Left kidney (tissue), 1 donor: ENCODE measurements at regions not wholly inside any gene's neighbourhood (a gene's known extent, or its start where the extent isn't known, plus 50 kb on each side); places are given as distances from the start of the nearest gene placed in this dataset.
"Not testable (repeated sequence)": the region's sequence is repeated elsewhere in the genome, so short reads cannot be mapped to it uniquely, and the experiment has no call there.

ENCODE experiments used
- DNase-seq: peaks from one replicate; pipeline ENCODE4 v3.0.0-alpha.2; 2013

DNA sequence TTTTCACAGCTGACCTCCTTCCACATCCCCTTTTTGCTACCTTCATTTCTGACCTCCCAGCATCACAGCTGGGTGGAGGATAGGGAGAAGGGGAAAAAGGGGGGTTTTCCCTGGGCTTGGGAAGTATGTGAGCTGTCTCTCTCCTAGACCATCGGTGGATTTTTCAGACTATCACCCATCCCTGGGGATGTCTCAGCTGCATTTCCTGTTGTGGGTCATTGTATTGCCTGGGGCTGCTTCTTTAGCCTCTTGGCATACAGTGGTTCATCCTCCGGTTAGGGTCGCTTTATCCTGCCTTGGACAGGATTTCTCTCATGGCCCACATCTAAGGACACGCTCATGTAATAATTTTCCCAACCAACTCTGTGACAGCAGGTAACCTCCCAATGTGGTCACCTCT, 142.5 kb upstream of the ARG1 start:
- DNase-seq, result no peak

DNA sequence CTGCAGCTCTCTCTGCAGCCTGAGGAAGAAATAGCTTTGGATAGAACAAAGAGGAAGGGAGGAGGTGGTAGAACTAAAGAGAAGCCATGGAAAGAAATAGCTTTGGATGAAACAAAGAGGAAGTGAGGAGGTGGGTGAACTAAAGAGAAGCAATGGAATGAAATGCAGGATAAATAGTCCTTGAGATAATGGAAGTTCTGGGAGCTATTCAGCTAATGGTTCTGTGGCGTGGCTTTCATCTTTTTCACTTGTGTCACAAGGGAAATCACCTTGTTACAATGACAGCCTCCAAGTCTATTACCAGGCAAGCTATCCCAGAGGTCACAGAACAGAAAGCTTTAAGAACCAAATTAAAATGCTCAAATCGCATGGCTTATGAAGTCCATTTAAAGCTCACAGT, 141.3 kb upstream of the ARG1 start:
- no peak for DNase-seq

DNA sequence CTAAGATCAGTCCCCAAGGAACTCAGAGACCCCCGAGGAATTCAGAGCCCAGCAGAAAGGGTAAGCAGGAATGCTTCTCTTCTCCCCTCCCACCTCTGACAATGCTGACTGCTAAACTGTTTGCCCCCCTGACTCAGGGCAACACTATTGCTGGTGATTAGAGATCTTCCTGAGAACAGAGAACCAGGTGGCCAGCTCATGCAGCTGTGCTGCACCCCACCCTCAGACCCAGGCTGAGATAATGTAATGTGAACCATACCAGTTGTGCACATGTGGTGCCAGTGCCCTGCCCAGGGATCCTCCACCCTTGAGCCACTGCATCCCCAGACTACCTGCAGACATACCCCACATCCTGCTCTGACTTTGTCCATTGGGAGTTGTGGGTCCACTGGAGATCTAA, 139.1 kb upstream of the ARG1 start:
- no peak for DNase-seq

GRCh38 chr6:131436358-131436757, 136.7 kb upstream of the ARG1 start:
- DNase-seq, result no peak

- no peak for DNase-seq
Observed at GRCh38 chr6:131443014-131443413, 130.0 kb upstream of the ARG1 start.

- no peak for DNase-seq
Observed at GRCh38 chr6:131443514-131443913, 129.5 kb upstream of the ARG1 start.

- not testable (repeated sequence) for DNase-seq
Observed at GRCh38 chr6:131445356-131445755, 127.7 kb upstream of the ARG1 start.

GRCh38 chr6:131450861-131451260, 122.2 kb upstream of the ARG1 start:
- DNase-seq, result no peak

DNA sequence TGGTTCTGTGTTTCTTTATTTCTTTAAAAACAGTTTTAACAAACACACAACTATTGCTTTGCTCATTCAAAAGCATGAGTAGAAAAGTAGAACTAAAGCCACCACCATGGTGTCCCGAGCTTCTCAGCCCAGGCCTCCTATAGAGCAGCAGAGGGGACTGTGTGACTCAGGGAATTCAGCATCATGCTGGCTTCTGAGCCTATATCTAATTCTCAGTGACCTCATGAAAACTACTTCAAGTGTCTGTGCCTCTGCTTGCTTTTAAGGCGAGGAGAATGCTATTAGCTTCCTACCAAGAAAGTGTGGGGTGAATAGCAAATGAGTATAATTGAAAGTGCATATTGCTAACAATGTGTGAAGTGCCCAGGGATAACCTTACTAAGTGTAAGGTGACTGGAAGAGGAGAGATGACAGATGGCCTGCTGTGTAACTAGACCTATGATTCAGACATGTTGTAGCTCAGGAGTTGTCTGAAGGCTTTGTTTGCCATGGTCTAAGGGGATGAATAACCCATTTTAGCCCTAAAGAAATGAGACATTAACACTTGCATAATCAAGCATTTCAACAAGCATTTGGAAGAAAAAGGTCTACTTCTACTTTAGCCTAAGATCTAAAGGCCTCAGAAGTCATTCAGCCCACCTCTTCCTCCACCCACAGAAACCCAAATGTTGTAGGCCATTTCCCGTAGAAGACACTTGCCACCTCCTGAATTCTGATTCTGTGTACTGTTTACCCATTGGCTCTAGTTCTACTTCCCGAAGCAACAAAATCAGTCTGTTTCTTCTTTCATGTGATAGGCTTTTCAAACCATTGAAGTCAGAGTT, 121.5 kb upstream of the ARG1 start:
- no peak for DNase-seq

DNA sequence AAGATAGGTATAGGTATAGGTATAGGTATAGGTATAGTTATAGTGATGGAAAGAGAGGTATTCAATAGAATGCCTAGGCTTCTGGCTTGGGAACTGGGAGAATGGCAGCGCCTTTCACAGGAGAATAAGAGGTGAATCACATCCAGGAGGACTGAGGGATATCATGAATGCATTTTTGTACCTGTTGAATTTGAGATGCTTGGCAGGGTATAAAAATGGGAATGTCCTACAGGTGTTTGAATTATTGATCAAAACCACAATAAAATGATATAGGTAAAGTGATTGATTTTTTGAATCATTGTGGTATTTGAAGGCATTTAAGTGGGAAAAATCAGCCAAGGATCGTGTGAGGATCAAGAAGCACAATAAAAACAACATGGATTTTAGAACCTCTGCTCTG, 119.2 kb upstream of the ARG1 start:
- no peak for DNase-seq

GRCh38 chr6:131456565-131456964, 116.5 kb upstream of the ARG1 start:
- no peak for DNase-seq

GRCh38 chr6:131459005-131459404, 114.0 kb upstream of the ARG1 start:
- no peak for DNase-seq

DNA sequence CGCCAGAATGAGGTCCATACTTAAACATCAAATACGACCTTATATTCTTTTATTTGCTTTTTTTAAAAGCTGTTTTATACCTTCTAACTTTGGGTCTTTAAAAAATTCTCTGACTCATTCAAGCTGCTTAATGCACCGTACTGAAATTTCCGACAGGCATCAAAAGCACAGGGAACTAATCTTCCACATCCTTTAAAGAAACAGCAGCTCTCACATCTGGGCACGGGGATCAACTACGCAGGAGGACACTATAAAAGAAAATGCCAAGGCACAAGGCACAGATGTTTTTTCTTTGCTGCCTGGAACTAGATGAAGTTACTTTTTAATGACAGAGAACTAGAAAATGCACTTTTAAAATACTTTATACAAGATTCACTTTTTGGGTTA, 112.4 kb upstream of the ARG1 start:
- no peak for DNase-seq

DNA sequence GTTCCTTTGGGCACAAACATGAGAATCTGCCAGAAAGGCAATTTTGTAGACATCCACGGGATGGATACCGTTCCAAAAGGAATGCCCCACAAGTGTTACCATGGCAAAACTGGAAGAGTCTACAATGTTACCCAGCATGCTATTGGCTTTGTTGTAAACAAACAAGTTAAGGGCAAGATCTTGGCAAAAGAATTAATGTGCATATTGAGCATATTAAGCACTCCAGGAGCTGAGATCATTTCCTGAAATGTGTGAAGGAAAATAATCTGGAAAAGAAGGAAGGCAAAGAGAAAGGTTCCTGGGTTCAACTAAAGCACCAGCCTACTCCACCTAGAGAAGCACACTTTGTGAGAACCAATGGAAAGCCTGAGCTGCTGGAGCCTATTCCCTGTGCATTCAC, 103.9 kb upstream of the ARG1 start:
- DNase-seq, result no peak

DNA sequence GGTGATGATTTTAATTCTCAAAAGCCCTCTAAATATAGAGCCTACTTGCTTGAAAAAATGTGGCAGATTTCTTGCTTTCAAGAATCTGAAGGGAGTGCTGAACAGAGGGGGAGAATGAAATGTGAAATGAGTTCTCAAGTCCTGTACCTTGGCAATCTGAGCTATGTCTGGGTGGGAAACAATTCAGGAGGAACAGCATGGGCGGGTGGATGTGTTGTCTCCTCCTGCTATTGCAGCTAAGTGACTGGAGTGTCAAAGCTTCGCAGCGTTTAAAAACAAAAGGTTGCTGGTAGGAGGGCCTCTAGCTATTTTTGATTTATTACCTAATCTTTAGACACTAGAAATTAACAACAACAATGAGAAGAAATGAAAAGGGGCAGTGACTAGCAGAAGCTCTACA, 102.5 kb upstream of the ARG1 start:
- no peak for DNase-seq

DNA sequence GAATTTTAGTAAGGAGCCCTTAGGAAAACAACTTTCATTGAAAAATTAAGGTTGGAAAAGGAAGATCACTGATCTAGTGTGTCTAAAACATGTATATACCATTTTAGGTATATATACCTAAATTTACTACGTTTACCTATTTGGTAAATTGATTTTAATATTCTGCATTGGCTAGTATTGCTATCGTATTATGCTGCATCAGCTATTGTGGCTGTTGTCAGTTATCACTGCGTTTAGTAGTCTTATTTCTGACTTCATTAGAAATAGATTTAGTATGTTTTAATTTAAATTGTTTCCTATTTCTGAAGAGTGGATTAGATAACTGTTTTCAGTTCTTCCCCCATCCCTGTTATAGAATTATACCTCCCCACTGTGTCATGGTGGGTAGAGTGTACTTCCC, 101.7 kb upstream of the ARG1 start:
- no peak for DNase-seq

GRCh38 chr6:131473303-131473702, 99.7 kb upstream of the ARG1 start:
- DNase-seq, result not testable (repeated sequence)

DNA sequence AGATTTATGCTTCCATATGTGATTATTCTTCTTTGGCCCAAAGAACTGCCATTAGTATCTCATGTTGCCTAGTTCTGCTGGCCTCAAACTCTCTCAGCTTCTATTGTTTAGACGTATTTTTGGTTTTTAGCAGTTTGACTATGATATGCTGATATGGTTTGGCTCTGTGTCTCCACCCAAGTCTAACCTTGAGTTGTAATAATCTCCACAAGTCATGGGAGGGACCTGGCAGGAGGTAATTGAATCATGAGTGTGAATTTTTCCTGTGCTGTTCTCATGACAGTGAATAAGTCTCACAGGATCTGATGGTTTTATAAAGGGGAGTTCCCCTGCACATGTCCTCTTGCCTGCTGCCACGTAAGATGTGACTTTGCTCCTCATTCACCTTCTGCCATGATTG, 96.7 kb upstream of the ARG1 start:
- DNase-seq, result no peak

DNA sequence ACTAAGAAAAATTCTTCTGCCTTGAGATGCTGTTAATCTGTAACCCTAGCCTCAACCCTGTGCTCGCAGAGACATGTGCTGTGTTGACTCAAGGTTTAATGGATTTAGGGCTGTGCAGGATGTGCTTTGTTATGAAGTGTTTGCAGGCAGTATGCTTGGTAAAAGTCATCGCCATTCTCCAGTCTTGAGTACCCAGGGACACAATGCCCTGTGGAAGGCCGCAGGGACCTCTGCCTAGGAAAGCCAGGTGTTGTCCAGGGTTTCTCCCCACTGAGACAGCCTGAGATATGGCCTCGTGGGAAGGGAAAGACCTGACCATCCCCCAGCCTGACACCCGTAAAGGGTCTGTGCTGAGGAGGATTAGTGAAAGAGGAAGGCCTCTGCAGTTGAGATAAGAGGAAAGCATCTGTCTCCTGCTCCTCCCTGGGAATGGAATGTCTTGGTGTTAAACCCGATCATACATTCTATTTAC, 94.2 kb upstream of the ARG1 start:
- not testable (repeated sequence) for DNase-seq

GRCh38 chr6:131486608-131487007, 86.4 kb upstream of the ARG1 start:
- no peak for DNase-seq

- DNase-seq, result no peak
Observed at GRCh38 chr6:131488780-131489179, 84.2 kb upstream of the ARG1 start.

- no peak for DNase-seq
Observed at GRCh38 chr6:131490441-131490840, 82.6 kb upstream of the ARG1 start.

DNA sequence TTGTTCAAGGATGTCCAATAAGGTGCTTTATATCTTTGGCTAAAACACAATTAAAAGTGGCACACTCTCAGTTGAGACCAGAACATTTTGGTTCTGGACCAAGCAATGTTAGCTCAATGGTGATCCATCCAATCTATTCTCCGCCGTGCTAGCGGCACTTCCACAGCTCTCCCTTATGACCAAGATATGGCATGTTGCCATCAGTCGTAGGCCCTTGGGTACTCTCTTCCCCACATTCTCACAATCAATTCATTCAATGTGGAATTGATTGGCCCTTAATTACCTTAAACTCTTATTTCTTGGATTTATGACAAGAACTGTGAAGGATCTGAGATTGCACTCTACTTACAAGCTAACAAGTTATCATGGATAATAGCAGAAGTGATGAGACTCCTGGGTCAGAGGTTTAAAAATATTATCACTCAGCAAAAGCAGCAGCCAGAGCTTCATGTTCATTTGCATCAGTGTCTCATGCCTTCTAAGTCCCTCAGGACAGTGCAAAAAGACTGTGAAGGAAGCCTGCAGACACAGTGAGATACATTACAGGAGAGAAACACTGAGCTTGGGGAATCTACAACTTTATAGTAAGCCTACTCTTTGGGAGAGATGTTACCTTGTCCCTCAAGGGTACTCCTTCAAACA, 80.0 kb upstream of the ARG1 start:
- DNase-seq, result no peak

DNA sequence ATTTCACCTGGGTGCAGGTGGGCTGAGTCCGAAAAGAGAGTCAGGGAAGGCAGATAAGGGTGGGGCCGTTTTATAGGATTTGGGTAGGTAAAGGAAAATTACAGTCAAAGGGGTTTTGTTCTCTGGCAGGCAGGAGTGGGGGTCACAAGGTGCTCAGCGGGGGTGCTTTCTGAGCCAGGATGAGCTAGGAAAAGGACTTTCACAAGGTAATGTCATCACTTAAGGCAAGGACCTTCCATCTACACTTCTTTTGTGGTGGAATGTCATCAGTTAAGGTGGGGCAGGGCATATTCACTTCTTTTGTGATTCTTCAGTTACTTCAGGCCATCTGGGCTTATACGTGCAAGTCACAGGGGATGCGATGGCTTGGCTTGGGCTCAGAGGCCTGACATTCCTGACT, 68.6 kb upstream of the ARG1 start:
- DNase-seq, result not testable (repeated sequence)
